Naive thymus-derived CD4-positive, alpha-beta T cell (primary cell): ENCODE measurements at regions not wholly inside any gene's neighbourhood (a gene's known extent, or its start where the extent isn't known, plus 50 kb on each side); places are given as distances from the start of the nearest gene placed in this dataset.
"Not testable (repeated sequence)": the region's sequence is repeated elsewhere in the genome, so short reads cannot be mapped to it uniquely, and the experiment has no call there.

ENCODE experiments used
- ATAC-seq: fragments of 150-1000 bp; cut with Tn5 transposase; 2 replicates; pipeline ENCODE4 v1.10.0; 2021; ENCODE audit warnings: mild to moderate bottlenecking, moderate library complexity
- CTCF ChIA-PET: fragments of 350-600 bp; sonication (Branson Sonifier 250); formaldehyde crosslinking; loops from one replicate; lab custom pipeline; 2021; ENCODE audit warnings: antibody characterized with exemption; lab: Charles Lee
- POLR2A ChIA-PET: fragments of 350-600 bp; sonication (Branson Sonifier 250); formaldehyde crosslinking; loops from one replicate; lab custom pipeline; 2021; ENCODE audit warnings: antibody characterized with exemption, inconsistent platforms; lab: Charles Lee
- DNase-seq, 9 donors: peaks; one replicate each; pipeline versions ENCODE4 v3.0.0 to v3.0.0-alpha.2; 2020 to 2022; ENCODE audit warnings: mixed read lengths in 1 of 9
- H3K27ac ChIP-seq: one replicate; pipeline ENCODE4 v1.7.0; 2013; ENCODE audit warnings: mild to moderate bottlenecking, low read depth, low read length, moderate library complexity
- H3K27me3 ChIP-seq, 2 donors: one replicate each; pipeline ENCODE4 v1.7.0; 2013; ENCODE audit warnings: low read length in 2 of 2, mild to moderate bottlenecking in 2 of 2, moderate library complexity in 2 of 2; ENCODE audit not compliant: control insufficient read depth in 2 of 2, insufficient read depth in 2 of 2
- H3K36me3 ChIP-seq, 3 experiments: 1 replicate in 2 of 3; 2 replicates in 1 of 3; pipeline ENCODE4 v1.7.0; 2013; ENCODE audit warnings: low read length in 3 of 3, mild to moderate bottlenecking in 3 of 3, moderate library complexity in 1 of 3; ENCODE audit not compliant: insufficient read depth in 3 of 3, control insufficient read depth in 2 of 3
- H3K4me1 ChIP-seq, 2 donors: one replicate each; pipeline ENCODE4 v1.7.0; 2013; ENCODE audit warnings: low read length in 2 of 2, mild to moderate bottlenecking in 2 of 2, moderate library complexity in 1 of 2; ENCODE audit not compliant: control insufficient read depth in 2 of 2, insufficient read depth in 2 of 2
- H3K4me3 ChIP-seq: 2 replicates; pipeline ENCODE4 v1.7.0; 2013; ENCODE audit warnings: mild to moderate bottlenecking, low read length
- H3K9me3 ChIP-seq, 3 experiments: 1 replicate in 2 of 3; 2 replicates in 1 of 3; pipeline ENCODE4 v1.7.0; 2013; ENCODE audit warnings: low read length in 3 of 3; ENCODE audit not compliant: control insufficient read depth in 2 of 3
- H3K27ac Mint-ChIP-seq, 9 donors: one replicate each; pipeline ENCODE4 v1.8.0; 2020 to 2022; ENCODE audit warnings: mixed read lengths in 9 of 9, mild to moderate bottlenecking in 8 of 9, moderate library complexity in 5 of 9, inconsistent platforms in 2 of 9
- H3K27me3 Mint-ChIP-seq, 5 donors: one replicate each; pipeline ENCODE4 v1.8.0; 2021 to 2022; ENCODE audit warnings: mixed read lengths in 5 of 5, mild to moderate bottlenecking in 1 of 5
- H3K36me3 Mint-ChIP-seq, 5 donors: one replicate each; pipeline ENCODE4 v1.8.0; 2020 to 2022; ENCODE audit warnings: mixed read lengths in 5 of 5, mild to moderate bottlenecking in 3 of 5, inconsistent platforms in 1 of 5
- H3K4me1 Mint-ChIP-seq, 7 donors: one replicate each; pipeline ENCODE4 v1.8.0; 2020 to 2022; ENCODE audit warnings: mixed read lengths in 7 of 7, mild to moderate bottlenecking in 3 of 7, inconsistent platforms in 1 of 7
- H3K4me3 Mint-ChIP-seq, 10 donors: one replicate each; pipeline ENCODE4 v1.8.0; 2020 to 2022; ENCODE audit warnings: mild to moderate bottlenecking in 10 of 10, mixed read lengths in 10 of 10, moderate library complexity in 6 of 10, inconsistent platforms in 2 of 10
- H3K9me3 Mint-ChIP-seq, 11 donors: one replicate each; pipeline ENCODE4 v1.8.0; 2020 to 2022; ENCODE audit warnings: mixed read lengths in 11 of 11, mild to moderate bottlenecking in 4 of 11, inconsistent platforms in 1 of 11, moderate library complexity in 1 of 11
- intact Hi-C, 2 donors: fragments of 100-400 bp; cut with micrococcal nuclease; formaldehyde crosslinking; loops; one replicate each; pipeline ENCODE4 v1.15.1; 2023

DNA sequence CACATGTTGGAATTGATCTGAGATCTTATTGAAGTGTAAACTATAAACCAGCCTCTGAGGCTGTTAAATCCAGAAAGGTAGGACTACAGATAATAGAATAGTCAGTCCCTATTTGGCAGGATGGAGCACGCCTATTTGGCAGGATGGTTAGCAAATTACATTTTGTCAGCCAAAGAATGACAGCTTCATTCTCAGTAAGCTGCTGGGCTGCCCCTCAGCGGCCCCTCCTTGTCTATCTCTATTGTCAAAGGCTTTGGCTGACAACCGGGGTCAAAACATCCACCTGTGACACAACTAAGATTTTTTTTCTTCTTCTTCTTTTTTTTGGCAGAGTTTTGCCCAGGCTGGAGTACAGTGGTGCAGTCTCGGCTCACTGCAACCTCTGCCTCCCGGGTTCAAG, 123.4 kb upstream of the ECI2 start:
- no peaks in the 10 kb centered on the region for H3K27me3 ChIP-seq
- Mint-ChIP-seq H3K9me3 (peaks cover 0 to 4% (median 0%) of the 10 kb centered on the region in 11 donors), H3K27me3 (peaks cover 3 to 12% (median 6%) of the 10 kb centered on the region in 5 donors), H3K27ac (no peak overlapping the region), H3K4me1 (no peaks in the 10 kb centered on the region), H3K4me3 (no peak overlapping the region), H3K36me3 (no peaks in the 10 kb centered on the region)
- DNase-seq: no peak
- no peaks in the 10 kb centered on the region for H3K36me3 ChIP-seq
- H3K4me3 ChIP-seq: no peak overlapping the region
- H3K27ac ChIP-seq: no peak overlapping the region
- H3K9me3 ChIP-seq: no peaks in the 10 kb centered on the region
- CTCF ChIA-PET: no interaction called here
- H3K4me1 ChIP-seq: no peaks in the 10 kb centered on the region
- POLR2A ChIA-PET: no interaction called here
- intact Hi-C loops: no loop called here
- no peak for ATAC-seq

DNA sequence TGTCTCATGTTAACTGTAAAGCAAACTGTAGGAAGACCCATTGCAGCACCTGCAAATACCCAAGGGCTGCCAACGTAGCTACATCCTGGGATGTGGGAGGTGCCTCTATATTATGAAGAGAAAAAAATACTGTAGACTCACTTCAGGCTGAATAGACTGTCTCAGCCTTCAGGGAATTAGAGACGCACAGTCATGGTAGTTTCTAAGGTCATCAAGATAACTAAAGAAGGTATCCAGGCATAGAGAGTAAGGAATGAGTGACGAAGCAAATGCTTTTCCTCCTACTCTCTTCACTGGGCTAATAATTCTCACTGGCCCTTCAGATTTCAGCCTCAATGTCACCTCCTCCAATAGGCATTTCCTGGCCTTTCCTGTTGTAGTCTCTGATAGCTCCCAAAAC, 121.6 kb upstream of the ECI2 start:
- no peak overlapping the region for H3K27ac Mint-ChIP-seq
- no peaks in the 10 kb centered on the region for H3K36me3 ChIP-seq
- peaks cover 3 to 14% (median 9%) of the 10 kb centered on the region in 5 donors for H3K27me3 Mint-ChIP-seq
- no peaks in the 10 kb centered on the region for H3K27me3 ChIP-seq
- POLR2A ChIA-PET: no interaction called here
- ATAC-seq (no peak), DNase-seq (no peak)
- no peaks in the 10 kb centered on the region for H3K4me1 ChIP-seq
- no peaks in the 10 kb centered on the region for H3K4me1 Mint-ChIP-seq
- peaks cover 0 to 5% (median 0%) of the 10 kb centered on the region in 11 donors for H3K9me3 Mint-ChIP-seq
- intact Hi-C loops: no loop called here
- CTCF ChIA-PET: no interaction called here
- no peak overlapping the region for H3K4me3 Mint-ChIP-seq
- no peaks in the 10 kb centered on the region for H3K9me3 ChIP-seq
- no peaks in the 10 kb centered on the region for H3K36me3 Mint-ChIP-seq
- H3K27ac ChIP-seq: no peak overlapping the region
- no peak overlapping the region for H3K4me3 ChIP-seq

DNA sequence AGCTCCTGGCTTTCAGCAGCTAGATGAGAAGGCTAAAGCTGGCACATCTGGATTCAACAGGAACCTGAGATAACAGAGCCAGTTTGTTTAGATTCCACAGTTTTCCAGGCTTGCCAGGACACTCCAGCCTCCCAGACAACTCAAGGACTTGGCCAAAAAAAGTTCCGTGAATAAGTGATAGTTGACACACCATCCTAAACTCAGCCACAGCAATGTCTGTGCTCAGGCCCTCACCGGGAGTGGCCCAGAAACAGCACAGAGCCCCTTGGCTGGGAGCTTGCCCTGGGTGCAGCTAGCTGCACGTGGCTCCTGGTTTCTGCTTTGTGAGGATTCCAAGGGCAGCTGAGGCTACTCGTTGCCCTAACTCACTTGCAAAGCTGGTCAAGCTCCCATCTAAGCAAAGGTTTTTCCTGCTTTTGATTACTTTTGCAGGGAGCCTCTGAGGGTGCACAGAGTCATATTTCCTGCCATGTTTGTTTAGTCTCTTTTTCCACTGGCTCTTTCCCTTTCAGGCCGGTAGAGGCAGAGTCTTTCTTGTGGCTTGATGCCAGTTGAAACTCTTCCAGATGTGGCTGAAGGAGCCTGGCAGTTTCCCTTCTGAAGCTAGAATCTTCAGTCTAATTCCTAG, 118.3 kb upstream of the ECI2 start:
- Histone ChIP-seq H3K27me3 (no peaks in the 10 kb centered on the region), H3K36me3 (no peaks in the 10 kb centered on the region), H3K4me3 (no peak overlapping the region), H3K4me1 (no peaks in the 10 kb centered on the region), H3K27ac (no peak overlapping the region), H3K9me3 (no peaks in the 10 kb centered on the region)
- DNase-seq (no peak), ATAC-seq (no peak)
- Mint-ChIP-seq H3K27me3 (peaks cover 3 to 24% (median 17%) of the 10 kb centered on the region in 5 donors), H3K27ac (no peak overlapping the region), H3K4me1 (no peaks in the 10 kb centered on the region), H3K4me3 (no peak overlapping the region), H3K36me3 (no peaks in the 10 kb centered on the region), H3K9me3 (peaks cover 0 to 13% (median 5%) of the 10 kb centered on the region in 11 donors)
- intact Hi-C loops: no loop called here
- ChIA-PET POLR2A (no interaction called here), CTCF (no interaction called here)

DNA sequence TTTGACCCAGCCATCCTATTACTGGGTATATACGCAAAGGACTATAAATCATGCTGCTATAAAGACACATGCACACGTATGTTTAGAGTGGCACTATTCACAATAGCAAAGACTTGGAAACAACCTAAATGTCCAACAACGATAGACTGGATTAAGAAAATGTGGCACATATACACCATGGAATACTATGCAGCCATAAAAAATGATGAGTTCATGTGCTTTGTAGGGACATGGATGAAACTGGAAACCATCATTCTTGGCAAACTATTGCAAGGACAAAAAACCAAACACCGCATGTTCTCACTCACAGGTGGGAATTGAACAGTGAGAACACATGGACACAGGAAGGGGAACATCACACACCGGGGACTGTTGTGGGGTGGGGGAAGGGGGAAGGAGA, 117.1 kb upstream of the ECI2 start:
- intact Hi-C loops, POLR2A ChIA-PET, H3K4me3 Mint-ChIP-seq, H3K27me3 ChIP-seq, H3K27ac Mint-ChIP-seq, H3K4me1 Mint-ChIP-seq, H3K27ac ChIP-seq, CTCF ChIA-PET, H3K9me3 ChIP-seq, DNase-seq, H3K4me3 ChIP-seq, H3K36me3 Mint-ChIP-seq, H3K36me3 ChIP-seq, H3K4me1 ChIP-seq, ATAC-seq: not testable (repeated sequence)
- Mint-ChIP-seq H3K27me3 (peaks cover 3 to 26% (median 19%) of the 10 kb centered on the region in 5 donors), H3K9me3 (peaks cover 2 to 23% (median 6%) of the 10 kb centered on the region in 11 donors)

DNA sequence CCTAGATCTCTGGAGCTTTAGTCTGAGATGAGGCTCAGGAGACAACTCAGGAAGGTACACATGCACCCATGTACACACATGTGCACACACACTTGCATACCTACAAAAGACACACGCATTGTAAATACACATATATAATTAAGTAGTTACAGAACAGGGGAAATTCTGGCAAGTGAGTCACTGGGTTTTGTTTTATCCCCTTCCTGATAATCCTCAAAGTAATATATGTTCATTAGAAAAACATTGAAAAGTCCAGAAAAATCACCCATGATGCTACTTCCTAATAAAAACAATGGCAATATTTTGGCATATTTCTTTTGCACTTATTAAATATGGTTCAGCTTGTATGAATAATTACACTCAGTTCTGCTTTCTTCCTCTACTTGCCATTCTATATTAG, 115.3 kb upstream of the ECI2 start:
- ATAC-seq: no peak
- ChIA-PET CTCF (no interaction called here), POLR2A (interaction anchor here (0.7 kb wide), 1 partner anchor 1062 kb away, joined by 3 read pairs; no protein-coding TSS in a partner anchor)
- Mint-ChIP-seq H3K4me3 (no peak overlapping the region), H3K27ac (no peak overlapping the region), H3K27me3 (peaks cover 0 to 26% (median 19%) of the 10 kb centered on the region in 5 donors), H3K9me3 (peaks cover 2 to 26% (median 8%) of the 10 kb centered on the region in 11 donors), H3K36me3 (no peaks in the 10 kb centered on the region), H3K4me1 (no peaks in the 10 kb centered on the region)
- Histone ChIP-seq H3K36me3 (no peaks in the 10 kb centered on the region), H3K4me3 (no peak overlapping the region), H3K27me3 (no peaks in the 10 kb centered on the region), H3K9me3 (no peaks in the 10 kb centered on the region), H3K27ac (no peak overlapping the region), H3K4me1 (no peaks in the 10 kb centered on the region)
- DNase-seq: no peak
- intact Hi-C loops: no loop called here

DNA sequence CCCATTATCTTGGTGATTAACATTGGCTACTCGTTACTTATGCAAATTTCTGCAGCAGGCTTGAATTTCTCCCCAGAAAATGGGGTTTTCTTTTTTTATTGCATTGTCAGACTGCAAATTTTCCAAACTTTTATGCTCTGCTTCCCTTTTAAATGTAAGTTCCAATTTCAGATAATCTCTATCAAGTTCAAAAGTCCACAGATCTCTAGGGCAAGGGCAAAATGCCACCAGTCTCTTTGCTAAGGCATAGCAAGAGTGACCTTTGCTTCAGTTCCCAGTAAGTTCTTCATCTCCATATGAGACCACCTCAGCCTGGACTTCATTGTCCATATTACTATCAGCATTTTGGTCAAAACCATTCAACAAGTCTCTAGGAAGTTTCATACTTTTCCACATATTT, 108.5 kb upstream of the ECI2 start:
- H3K27ac ChIP-seq, H3K27me3 ChIP-seq, DNase-seq, H3K4me3 ChIP-seq, H3K4me1 Mint-ChIP-seq, CTCF ChIA-PET, H3K4me3 Mint-ChIP-seq, H3K9me3 ChIP-seq, H3K27ac Mint-ChIP-seq, POLR2A ChIA-PET, H3K4me1 ChIP-seq, intact Hi-C loops, H3K36me3 ChIP-seq, ATAC-seq: not testable (repeated sequence)
- Mint-ChIP-seq H3K27me3 (peaks cover 0 to 23% (median 13%) of the 10 kb centered on the region in 5 donors), H3K36me3 (peaks cover 0 to 16% (median 0%) of the 10 kb centered on the region in 5 donors), H3K9me3 (peaks cover 4 to 51% (median 23%) of the 10 kb centered on the region in 11 donors)

DNA sequence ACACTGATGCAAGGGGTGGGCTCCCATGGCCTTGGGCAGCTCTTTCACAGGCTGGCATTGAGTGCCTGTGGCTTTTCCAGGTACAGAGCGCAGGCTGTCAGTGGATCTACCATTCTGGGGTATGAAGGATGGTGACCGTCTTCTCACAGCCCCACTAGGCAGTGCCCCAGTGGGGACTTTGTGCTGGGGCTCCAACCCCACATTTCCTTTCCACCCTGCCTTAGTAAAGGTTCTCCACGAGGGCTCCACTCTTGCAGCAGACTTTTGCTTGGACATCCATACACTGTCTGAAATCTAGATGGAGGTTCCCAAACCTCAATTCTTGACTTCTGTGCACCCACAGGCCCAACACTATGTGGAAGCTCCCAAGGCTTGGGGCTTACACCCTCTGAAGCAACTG, 107.9 kb upstream of the ECI2 start:
- Histone ChIP-seq H3K27me3 (no peaks in the 10 kb centered on the region), H3K9me3 (peaks cover 0 to 8% (median 0%) of the 10 kb centered on the region in 3 experiments), H3K27ac (no peak overlapping the region), H3K4me3 (no peak overlapping the region), H3K36me3 (no peaks in the 10 kb centered on the region), H3K4me1 (no peaks in the 10 kb centered on the region)
- intact Hi-C loops: no loop called here
- peaks cover 0 to 16% (median 0%) of the 10 kb centered on the region in 5 donors for H3K36me3 Mint-ChIP-seq
- ChIA-PET POLR2A (no interaction called here), CTCF (no interaction called here)
- no peak overlapping the region for H3K27ac Mint-ChIP-seq
- peaks cover 0 to 2% (median 0%) of the 10 kb centered on the region in 7 donors for H3K4me1 Mint-ChIP-seq
- no peak for DNase-seq
- no peak overlapping the region for H3K4me3 Mint-ChIP-seq
- H3K9me3 Mint-ChIP-seq: peaks cover under 1 to 45% (median 19%) of the 10 kb centered on the region in 11 donors
- H3K27me3 Mint-ChIP-seq: peaks cover under 1 to 19% (median 11%) of the 10 kb centered on the region in 5 donors
- no peak for ATAC-seq
